H1 (cell line): ENCODE measurements at regions not wholly inside any gene's neighbourhood (a gene's known extent, or its start where the extent isn't known, plus 50 kb on each side); places are given as distances from the start of the nearest gene placed in this dataset.

Experiments
- CTCF ChIA-PET: fragments of 300-600 bp; sonication (Branson Sonifier 250); formaldehyde crosslinking; loops from one replicate; lab custom pipeline; 2021; ENCODE audit not compliant: partially characterized antibody; lab: Charles Lee
- POLR2A ChIA-PET: fragments of 300-600 bp; sonication (Branson Sonifier 250); formaldehyde crosslinking; loops from one replicate; lab custom pipeline; 2021; ENCODE audit warnings: inconsistent platforms; ENCODE audit not compliant: partially characterized antibody; lab: Charles Lee
- DNase-seq, 2 experiments: peaks; one replicate each; pipeline versions ENCODE4 v3.0.0 to v3.0.0-alpha.2; 2010 to 2022; ENCODE audit warnings: low spot score in 2 of 2, low read depth in 1 of 2, mixed read lengths in 1 of 2
- FAIRE-seq: peaks from 2 replicates; lab custom pipeline; 2011; peaks lifted over from hg19 to GRCh38; lab: Jason Lieb, UNC
- H2AFZ ChIP-seq: 2 replicates; pipeline ENCODE4 v1.8.1; 2012; ENCODE audit warnings: low read length, inconsistent platforms
- H2AK5ac ChIP-seq: 2 replicates; pipeline ENCODE4 v1.6.1; 2013; ENCODE audit warnings: low read depth, low read length
- H2BK120ac ChIP-seq: replicated peaks from 2 replicates; pipeline ENCODE3; 2013; ENCODE audit warnings: low read depth, low read length, inconsistent platforms
- H2BK12ac ChIP-seq: 2 replicates; pipeline ENCODE4 v1.6.1; 2013; ENCODE audit warnings: low read depth, low read length
- H2BK15ac ChIP-seq: 2 replicates; pipeline ENCODE4 v1.6.1; 2013; ENCODE audit warnings: low read length
- H2BK20ac ChIP-seq: 2 replicates; pipeline ENCODE4 v1.6.1; 2013; ENCODE audit warnings: low read length
- H2BK5ac ChIP-seq: 2 replicates; pipeline ENCODE4 v1.6.1; 2013; ENCODE audit warnings: low read depth, low read length
- H3K14ac ChIP-seq: 2 replicates; pipeline ENCODE4 v1.6.1; 2013; ENCODE audit warnings: inconsistent platforms; ENCODE audit not compliant: insufficient read length
- H3K18ac ChIP-seq: 2 replicates; pipeline ENCODE4 v1.6.1; 2013; ENCODE audit warnings: low read length; ENCODE audit errors: extremely low read depth
- H3K23ac ChIP-seq: 2 replicates; pipeline ENCODE4 v1.6.1; 2013; ENCODE audit warnings: inconsistent platforms; ENCODE audit not compliant: insufficient read length
- H3K23me2 ChIP-seq: 2 replicates; pipeline ENCODE4 v1.6.1; 2013; ENCODE audit warnings: low read depth, low read length
- H3K27ac ChIP-seq: 2 replicates; pipeline ENCODE4 v1.6.1; 2011; ENCODE audit warnings: low read depth, low read length, inconsistent platforms
- H3K27me3 ChIP-seq, 4 experiments: replicated peaks in 1 of 4; 1 replicate in 1 of 4; 2 replicates in 3 of 4; pipeline versions ENCODE4 v1.6.1 to v1.8.1; 2011 to 2013; ENCODE audit warnings: low read length in 3 of 4, mild to moderate bottlenecking in 3 of 4, inconsistent platforms in 2 of 4, mixed read lengths in 2 of 4, moderate library complexity in 1 of 4; ENCODE audit not compliant: control insufficient read depth in 3 of 4, insufficient read depth in 3 of 4; ENCODE audit errors: extremely low read depth in 1 of 4
- H3K36me3 ChIP-seq, 4 experiments: 2 replicates each; pipeline versions ENCODE4 v1.6.1 to v1.8.1; 2011 to 2013; ENCODE audit warnings: mild to moderate bottlenecking in 4 of 4, low read length in 3 of 4, moderate library complexity in 2 of 4, control low read depth in 1 of 4, inconsistent platforms in 1 of 4; ENCODE audit not compliant: insufficient read depth in 4 of 4, control insufficient read depth in 2 of 4
- H3K4ac ChIP-seq: replicated peaks from 2 replicates; pipeline ENCODE3; 2013; ENCODE audit warnings: low read length, low read depth, mixed read lengths, inconsistent platforms; ENCODE audit not compliant: insufficient read length
- H3K4me1 ChIP-seq, 4 experiments: replicated peaks in 1 of 4; 1 replicate in 1 of 4; 2 replicates in 3 of 4; pipeline versions ENCODE4 v1.6.1 to v1.8.1; 2011 to 2013; ENCODE audit warnings: low read length in 3 of 4, inconsistent platforms in 2 of 4, mixed read lengths in 1 of 4; ENCODE audit not compliant: insufficient read depth in 4 of 4, control insufficient read depth in 3 of 4
- H3K4me2 ChIP-seq, 2 experiments: 2 replicates each; pipeline versions ENCODE4 v1.6.1 to v1.8.1; 2011 to 2013; ENCODE audit warnings: low read depth in 2 of 2, low read length in 2 of 2, control low read depth in 1 of 2, inconsistent platforms in 1 of 2, mild to moderate bottlenecking in 1 of 2; ENCODE audit not compliant: insufficient read depth in 1 of 2
- H3K4me3 ChIP-seq, 4 experiments: fragments of 200-600, 300-600 bp in 1 of 4; sonication (generic), shearing (Covaris generic), sonication (Bioruptor Twin) in 1 of 4; 2 replicates each; pipeline versions ENCODE4 v1.5.1 to v1.8.1; 2011 to 2016; ENCODE audit warnings: low read length in 4 of 4, low read depth in 3 of 4, control low read depth in 2 of 4, inconsistent platforms in 2 of 4, mild to moderate bottlenecking in 2 of 4, mixed read lengths in 1 of 4, moderate library complexity in 1 of 4; ENCODE audit not compliant: insufficient read depth in 2 of 4; ENCODE audit errors: extremely low read depth in 1 of 4
- H3K56ac ChIP-seq: replicated peaks from 2 replicates; pipeline ENCODE3; 2013; ENCODE audit warnings: low read depth, mild to moderate bottlenecking, mixed read lengths, low read length, inconsistent platforms; ENCODE audit not compliant: insufficient read length
- H3K79me1 ChIP-seq: 2 replicates; pipeline ENCODE4 v1.6.1; 2013; ENCODE audit warnings: low read depth, low read length, control low read depth
- H3K79me2 ChIP-seq, 2 experiments: 2 replicates each; pipeline versions ENCODE4 v1.6.1 to v1.8.1; 2012 to 2013; ENCODE audit warnings: low read length in 2 of 2, mild to moderate bottlenecking in 2 of 2, inconsistent platforms in 1 of 2; ENCODE audit not compliant: insufficient read depth in 2 of 2, control insufficient read depth in 1 of 2
- H3K9ac ChIP-seq, 4 experiments: replicated peaks in 1 of 4; 1 replicate in 1 of 4; 2 replicates in 3 of 4; pipeline versions ENCODE4 v1.6.1 to v1.8.1; 2011 to 2013; ENCODE audit warnings: low read depth in 3 of 4, low read length in 3 of 4, control low read depth in 2 of 4, mild to moderate bottlenecking in 2 of 4, moderate library complexity in 2 of 4, inconsistent platforms in 1 of 4; ENCODE audit errors: extremely low read depth in 1 of 4
- H3K9me3 ChIP-seq, 2 experiments: 2 replicates each; pipeline versions ENCODE4 v1.6.1 to v1.8.1; 2012 to 2013; ENCODE audit warnings: mild to moderate bottlenecking in 2 of 2, moderate library complexity in 2 of 2, control low read depth in 1 of 2, inconsistent platforms in 1 of 2, low read depth in 1 of 2, low read length in 1 of 2, mixed read lengths in 1 of 2; ENCODE audit not compliant: insufficient read depth in 2 of 2
- H4K20me1 ChIP-seq, 2 experiments: replicated peaks in 1 of 2; 2 replicates each; pipeline versions ENCODE3 to v1.8.1; 2011 to 2013; ENCODE audit warnings: inconsistent platforms in 2 of 2, low read length in 2 of 2, mild to moderate bottlenecking in 1 of 2; ENCODE audit not compliant: insufficient read depth in 2 of 2, control insufficient read depth in 1 of 2
- H4K5ac ChIP-seq: 2 replicates; pipeline ENCODE4 v1.6.1; 2013; ENCODE audit warnings: low read length, low read depth, mixed read lengths, inconsistent platforms; ENCODE audit not compliant: insufficient read length
- H4K8ac ChIP-seq: 2 replicates; pipeline ENCODE4 v1.8.0; 2013; ENCODE audit warnings: mild to moderate bottlenecking, moderate library complexity, low read length, inconsistent platforms; ENCODE audit not compliant: insufficient read depth; ENCODE audit errors: extremely low read depth
- H4K91ac ChIP-seq: replicated peaks from 2 replicates; pipeline ENCODE3; 2013; ENCODE audit warnings: low read length, mixed read lengths, inconsistent platforms; ENCODE audit not compliant: insufficient read length
- CBX8 ChIP-seq: fragments of 300-800, 300-1000 bp; sonication (generic); IDR thresholded peaks from 2 replicates; pipeline ENCODE4 v1.7.1; 2016; ENCODE audit warnings: low read depth, low read length, borderline replicate concordance
- CEBPB ChIP-seq: IDR thresholded peaks from 2 replicates; pipeline ENCODE4 v1.6.1; 2012; ENCODE audit warnings: low read depth, low read length
- CTBP2 ChIP-seq: IDR thresholded peaks from 2 replicates; pipeline ENCODE4 v1.7.0; 2011; ENCODE audit warnings: borderline replicate concordance, mild to moderate bottlenecking, moderate library complexity, mixed read lengths, low read length; ENCODE audit not compliant: insufficient read depth, insufficient read length
- EP300 ChIP-seq, 2 experiments: IDR thresholded peaks; 1 replicate in 1 of 2; 2 replicates in 1 of 2; pipeline ENCODE4 v1.6.1; 2011 to 2012; ENCODE audit warnings: low read depth in 2 of 2, low read length in 2 of 2, mild to moderate bottlenecking in 2 of 2, borderline replicate concordance in 1 of 2, inconsistent platforms in 1 of 2, moderate library complexity in 1 of 2
- EZH2 ChIP-seq: fragments of 200-600 bp; sonication (generic); IDR thresholded peaks from 2 replicates; pipeline ENCODE4 v1.7.1; 2012; ENCODE audit warnings: low read depth, mild to moderate bottlenecking, moderate library complexity, low read length, inconsistent platforms; ENCODE audit not compliant: severe bottlenecking
- GABPA ChIP-seq: IDR thresholded peaks from 2 replicates; pipeline ENCODE4 v1.6.1; 2011; ENCODE audit warnings: mild to moderate bottlenecking, low read length, moderate library complexity, borderline replicate concordance; ENCODE audit not compliant: insufficient read depth
- HDAC6 ChIP-seq: IDR thresholded peaks from one replicate; pipeline ENCODE4 v1.7.1; 2012; ENCODE audit warnings: low read depth, mild to moderate bottlenecking, inconsistent platforms, low read length, moderate library complexity
- JUND ChIP-seq: IDR thresholded peaks from 2 replicates; pipeline ENCODE4 v1.6.1; 2011; ENCODE audit warnings: mild to moderate bottlenecking, improper control_type of control experiment, low read length
- NRF1 ChIP-seq: IDR thresholded peaks from 2 replicates; pipeline ENCODE4 v1.6.1; 2011; ENCODE audit warnings: mild to moderate bottlenecking, low read depth, low read length, improper control_type of control experiment
- SP2 ChIP-seq: IDR thresholded peaks from 2 replicates; pipeline ENCODE4 v1.6.1; 2012; ENCODE audit warnings: mild to moderate bottlenecking, low read length, inconsistent platforms
- ZNF274 ChIP-seq: IDR thresholded peaks from 2 replicates; pipeline ENCODE4 v1.7.0; 2012; ENCODE audit warnings: low read length, borderline replicate concordance; ENCODE audit errors: extremely low read depth
- WGBS, 2 experiments: shearing (Covaris generic) in 1 of 2; methylation state at CpG; one replicate each; pipeline versions ENCODE4 v1.1.6 to v1.1.7; 2013 to 2015; ENCODE audit warnings: low lambda C conversion rate in 2 of 2, mixed read lengths in 2 of 2, inconsistent platforms in 1 of 2, low coverage in 1 of 2, missing lambda C conversion rate in 1 of 2; ENCODE audit not compliant: insufficient replicate concordance in 2 of 2, insufficient coverage in 1 of 2, insufficient read length in 1 of 2; ENCODE audit errors: extremely low coverage in 1 of 2, missing lambda C conversion rate in 1 of 2; 5-methylcytosine and 5-hydroxymethylcytosine counted together

- DNase-seq (no peak), FAIRE-seq (no peak)
- no peak overlapping the region for H2AK5ac ChIP-seq
- no peak for TF ChIP-seq CTBP2
- TF ChIP-seq EZH2, result no peak
- no peak for TF ChIP-seq ZNF274
- TF ChIP-seq SP2, result no peak
- TF ChIP-seq CEBPB, result no peak
- no peak for TF ChIP-seq EP300 (IDR thresholded peaks at IDR 0.05; ENCODE audit: borderline replicate concordance in 1 of 2, low read depth in 2 of 2, low read length in 2 of 2)
- no peak for TF ChIP-seq NRF1
- TF ChIP-seq GABPA, result no peak
- TF ChIP-seq JUND, result no peak
- no peak for TF ChIP-seq CBX8
- no peak for TF ChIP-seq HDAC6
Measured at GRCh38 chr6:43873806-43874714, 104.0 kb downstream of the VEGFA start.

More at GRCh38 chr6:43873806-43874714, 104.0 kb downstream of the VEGFA start:
- Histone ChIP-seq H4K5ac (no peak overlapping the region), H3K27ac (no peak overlapping the region), H4K20me1 (no peaks in the 10 kb centered on the region), H3K18ac (no peak overlapping the region), H3K9me3 (no peaks in the 10 kb centered on the region), H3K4ac (no peak overlapping the region), H3K14ac (no peak overlapping the region), H3K23me2 (no peaks in the 10 kb centered on the region), H3K4me1 (peaks cover 0 to 18% (median 9%) of the 10 kb centered on the region in 4 experiments; a peak in 6 of 7 replicates), H3K4me2 (no peak overlapping the region), H3K79me2 (no peaks in the 10 kb centered on the region), H3K4me3 (no peak overlapping the region), H2BK15ac (peak overlapping the region; percentile 100), H2AFZ (no peak overlapping the region), H2BK20ac (no peak overlapping the region), H2BK5ac (0 out of 2 replicates have a peak overlapping the region, but pooled peaks have one; percentile 26), H3K9ac (no peak overlapping the region), H3K23ac (no peak overlapping the region), H3K36me3 (no peaks in the 10 kb centered on the region), H2BK120ac (no peak overlapping the region), H4K8ac (no peak overlapping the region), H3K79me1 (no peaks in the 10 kb centered on the region), H3K27me3 (no peaks in the 10 kb centered on the region; a peak in 1 of 7 replicates), H4K91ac (no peak overlapping the region), H2BK12ac (0 out of 2 replicates have a peak overlapping the region, but pooled peaks have one; percentile 18), H3K56ac (no peak overlapping the region)
- ChIA-PET CTCF (interaction anchor here (0.7 to 4.4 kb wide), 12 partner anchors 9 to 207 kb away, joined by 3 to 22 read pairs (median 4); no protein-coding TSS in a partner anchor), POLR2A (interaction anchor here (0.7 kb wide), 1 partner anchor 103 kb away, joined by 3 read pairs; no protein-coding TSS in a partner anchor)
- WGBS, 2 experiments, result 74% methylated on average over 3 of the region's 3 CpGs; no CpG with 5 or more reads in 1 of the 2 experiments
